Renal pelvis (tissue), 1 donor: ENCODE measurements at regions not wholly inside any gene's neighbourhood (a gene's known extent, or its start where the extent isn't known, plus 50 kb on each side); places are given as distances from the start of the nearest gene placed in this dataset.

Experiments
- DNase-seq: peaks from one replicate; pipeline ENCODE4 v3.0.0-alpha.2; 2013

- DNase-seq: no peak
These were observed 268.4 kb downstream of the GPR37 start for GRCh38 chr7:124497176-124497575.

GRCh38 chr7:124489925-124490324 is 275.7 kb downstream of the GPR37 start:
- DNase-seq: no peak

- DNase-seq: no peak
These were observed 276.3 kb downstream of the GPR37 start for GRCh38 chr7:124489082-124489819.

GRCh38 chr7:124482229-124482628 is 283.4 kb downstream of the GPR37 start:
- no peak for DNase-seq

- no peak for DNase-seq
These were observed 284.7 kb downstream of the GPR37 start for GRCh38 chr7:124480821-124481290.

GRCh38 chr7:124480036-124480820 is 285.4 kb downstream of the GPR37 start:
- no peak for DNase-seq

- DNase-seq: no peak
These were observed 303.3 kb downstream of the GPR37 start for GRCh38 chr7:124462249-124462648.

- no peak for DNase-seq
These were observed 305.0 kb downstream of the GPR37 start for GRCh38 chr7:124460555-124460954.

GRCh38 chr7:124460056-124460450 is 305.5 kb downstream of the GPR37 start:
- no peak for DNase-seq

DNA sequence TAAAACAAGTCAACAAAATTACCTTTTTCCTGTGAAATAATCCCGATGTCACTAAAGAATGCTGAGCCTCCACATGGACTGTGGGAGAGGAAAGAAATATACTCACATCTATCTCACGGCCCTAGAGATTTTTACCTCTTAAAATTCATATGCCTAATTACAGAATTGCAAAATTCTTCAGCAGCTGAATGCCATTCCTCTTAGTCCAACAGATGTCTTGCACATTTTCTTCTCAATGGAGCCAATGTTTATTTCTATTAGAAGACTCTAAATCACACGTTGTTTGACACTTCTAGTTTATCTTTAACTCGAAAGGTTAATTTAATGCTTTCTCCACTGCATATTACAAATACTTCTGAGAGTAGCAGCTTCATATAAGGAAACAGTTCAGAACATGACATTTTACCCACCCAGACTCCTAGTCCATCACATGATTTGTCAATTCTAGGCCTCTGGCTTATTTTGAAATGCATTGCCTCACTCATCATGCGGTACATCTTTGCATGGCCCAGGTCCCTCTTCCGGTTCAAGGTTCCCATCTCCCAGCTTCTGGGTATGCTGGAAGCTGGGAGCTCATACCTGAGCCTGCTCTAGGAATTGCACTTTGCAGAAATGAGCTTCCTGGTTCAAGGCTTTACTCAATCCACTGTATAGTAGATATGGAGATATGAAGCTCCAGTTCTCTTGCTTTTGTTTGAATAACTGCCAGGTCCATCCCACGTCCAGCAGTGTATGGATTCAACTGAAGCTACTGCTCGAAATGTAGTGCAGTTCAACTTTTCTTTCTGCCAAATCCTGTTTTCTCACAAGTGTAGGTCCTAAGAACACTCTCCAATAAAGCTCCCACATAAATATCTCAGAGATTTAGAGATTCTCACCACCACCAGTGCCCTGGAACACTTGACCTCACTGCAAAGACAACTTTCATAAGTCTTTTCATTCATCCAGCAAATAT is 306.2 kb downstream of the GPR37 start:
- DNase-seq: peak; percentile 27

DNA sequence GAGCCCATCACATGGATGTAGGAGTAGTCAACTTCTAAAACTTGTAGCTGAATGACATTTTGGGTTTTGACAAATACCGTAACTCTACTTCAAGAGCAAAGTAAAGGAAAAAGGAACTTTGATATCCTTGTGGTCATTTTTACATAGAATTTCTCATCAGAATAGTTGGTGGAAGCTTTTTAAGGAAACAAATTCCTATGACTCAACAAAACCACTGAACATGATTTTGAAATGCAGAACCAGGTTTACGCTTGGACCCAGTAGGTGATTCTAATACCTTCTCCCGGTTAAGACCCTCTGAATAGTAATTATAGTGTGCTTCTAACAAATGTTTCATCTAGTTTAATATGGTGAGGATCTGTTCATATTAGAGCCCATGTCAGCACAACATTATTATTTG is 307.8 kb downstream of the GPR37 start:
- no peak for DNase-seq

- DNase-seq: no peak
These were observed 309.3 kb downstream of the GPR37 start for GRCh38 chr7:124456286-124456685.

DNA sequence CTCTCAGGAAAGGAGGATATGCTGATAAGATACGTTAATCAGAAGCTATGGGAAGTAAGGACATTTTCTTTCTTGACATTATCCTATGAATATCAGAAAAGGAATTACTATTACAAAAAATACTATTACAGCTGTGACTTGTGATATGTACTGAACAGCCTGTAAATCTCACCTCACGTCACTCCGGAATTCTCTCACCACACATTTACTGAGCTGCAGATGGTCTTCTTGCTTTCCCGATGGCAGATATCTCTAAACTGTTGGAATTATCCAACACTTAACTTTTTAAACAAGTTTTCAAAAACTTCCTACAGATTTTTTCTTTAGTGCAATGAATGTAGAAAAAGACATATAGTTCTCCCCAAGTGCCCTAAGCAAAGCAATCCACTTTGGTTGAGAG is 313.4 kb downstream of the GPR37 start:
- no peak for DNase-seq

DNA sequence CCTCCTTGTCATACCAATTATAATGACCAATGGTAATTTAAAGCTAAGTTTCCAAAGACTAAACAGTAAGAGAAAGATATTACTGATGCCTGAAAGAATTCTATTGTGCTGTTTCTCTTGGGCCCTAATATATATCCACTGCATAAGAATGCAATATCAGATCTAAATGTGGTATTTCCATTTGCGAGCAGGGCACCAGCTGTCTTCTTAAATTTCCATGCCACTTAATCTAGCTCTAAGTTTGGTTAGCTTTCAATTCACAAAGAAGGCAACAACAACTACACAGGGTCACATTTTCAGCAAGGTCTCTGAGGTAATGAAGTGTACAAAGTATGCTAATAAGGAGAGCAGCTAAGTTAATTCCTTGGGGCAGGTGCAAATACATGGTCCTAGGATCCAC is 315.7 kb downstream of the GPR37 start:
- no peak for DNase-seq

DNA sequence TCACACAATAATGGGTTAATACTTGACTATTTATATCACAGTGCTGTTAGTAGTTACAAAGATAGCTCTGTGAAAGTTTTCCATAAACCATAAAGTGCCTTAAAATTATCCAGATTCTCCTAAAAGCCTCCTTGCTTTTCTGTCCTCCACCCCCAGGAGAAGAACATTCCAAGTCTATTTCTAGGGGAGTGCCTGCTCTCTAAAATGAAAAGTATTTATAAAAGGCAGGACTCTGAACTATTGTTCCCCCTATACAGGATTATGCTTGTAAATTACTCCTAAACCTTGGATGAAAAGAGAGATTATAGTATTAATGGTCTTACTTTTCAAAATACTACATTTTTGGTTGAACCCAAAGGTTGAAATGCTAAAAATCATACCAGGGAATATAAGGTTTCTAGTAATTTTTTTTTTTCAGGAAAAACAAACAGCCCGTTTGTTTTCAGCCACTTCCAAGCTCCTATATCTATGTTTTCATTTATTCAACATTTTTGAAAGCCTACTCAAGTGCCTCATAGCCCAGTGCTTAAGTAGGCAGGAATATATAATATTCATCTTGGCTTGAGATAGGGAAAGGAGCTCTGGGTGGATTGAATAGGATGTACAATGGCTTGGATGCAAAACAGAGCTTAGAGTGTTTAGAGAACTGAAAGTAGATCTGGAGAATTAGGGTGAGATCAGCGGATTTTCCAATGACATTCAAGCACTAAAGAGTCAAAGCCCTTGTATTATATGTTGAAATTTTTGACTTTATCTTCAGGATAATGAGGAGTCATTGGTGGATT is 320.7 kb downstream of the GPR37 start:
- no peak for DNase-seq

DNA sequence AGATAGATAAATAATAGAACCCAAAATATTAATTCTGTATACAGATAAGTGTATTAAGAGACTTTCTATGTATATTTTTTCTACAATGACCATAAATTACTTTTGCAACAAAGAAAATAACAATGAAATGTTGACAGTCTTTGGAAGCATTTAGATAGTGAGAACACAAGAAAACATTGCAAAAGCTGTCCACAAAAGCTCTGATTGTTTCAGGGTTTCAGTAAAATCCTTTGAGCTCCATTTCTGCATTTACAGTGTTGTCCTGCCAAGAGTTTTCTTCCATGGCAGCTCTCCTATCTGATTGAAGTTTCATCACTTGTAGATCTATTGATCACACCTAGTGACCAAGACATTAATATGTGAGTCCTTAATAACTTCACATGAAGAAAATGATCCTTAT is 321.8 kb downstream of the GPR37 start:
- DNase-seq: no peak

DNA sequence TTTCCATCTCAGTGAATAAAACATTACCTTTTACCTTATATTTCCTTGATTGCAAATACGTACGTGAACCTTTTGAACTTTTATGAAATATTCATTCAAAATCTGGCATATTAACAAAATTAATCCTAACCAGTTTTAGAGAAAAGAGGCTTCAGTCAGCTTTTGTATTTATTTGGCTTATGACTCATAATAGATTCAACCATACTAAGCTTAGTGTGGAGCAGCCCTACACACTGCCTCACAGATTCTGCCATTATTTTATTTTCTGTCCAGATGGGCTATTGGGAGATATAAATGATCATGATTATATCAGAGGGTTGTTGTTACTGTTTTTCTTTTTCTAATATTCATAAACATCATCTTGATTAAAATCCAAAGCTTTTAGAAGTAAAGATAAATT is 325.5 kb downstream of the GPR37 start:
- DNase-seq: no peak

DNA sequence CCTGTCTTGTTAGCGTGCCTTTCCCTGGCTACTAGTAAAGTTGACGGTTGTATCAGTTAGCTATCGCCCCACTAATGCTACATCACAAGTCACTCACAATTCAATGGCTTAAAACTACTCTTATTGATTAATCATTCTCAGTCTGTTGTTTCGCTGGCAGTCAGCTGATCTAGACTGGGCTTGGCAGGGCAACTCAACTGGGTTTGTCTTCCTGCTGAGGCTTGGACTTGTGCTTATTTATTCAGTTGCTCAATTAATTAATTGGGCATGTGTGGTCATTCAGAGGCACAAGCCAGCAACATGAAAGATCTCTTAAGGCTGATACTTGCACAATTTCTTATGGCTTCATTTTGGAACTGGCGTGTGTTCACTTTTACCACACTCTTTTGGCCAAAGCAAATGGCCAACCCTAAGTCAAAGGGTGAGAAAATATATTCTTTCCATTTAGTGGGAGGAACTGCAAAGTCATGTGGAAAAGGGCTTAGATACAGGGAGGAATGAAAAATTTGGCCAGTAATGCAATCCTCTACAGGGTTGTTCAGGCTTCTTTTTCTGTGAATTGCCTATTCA is 333.5 kb downstream of the GPR37 start:
- no peak for DNase-seq

DNA sequence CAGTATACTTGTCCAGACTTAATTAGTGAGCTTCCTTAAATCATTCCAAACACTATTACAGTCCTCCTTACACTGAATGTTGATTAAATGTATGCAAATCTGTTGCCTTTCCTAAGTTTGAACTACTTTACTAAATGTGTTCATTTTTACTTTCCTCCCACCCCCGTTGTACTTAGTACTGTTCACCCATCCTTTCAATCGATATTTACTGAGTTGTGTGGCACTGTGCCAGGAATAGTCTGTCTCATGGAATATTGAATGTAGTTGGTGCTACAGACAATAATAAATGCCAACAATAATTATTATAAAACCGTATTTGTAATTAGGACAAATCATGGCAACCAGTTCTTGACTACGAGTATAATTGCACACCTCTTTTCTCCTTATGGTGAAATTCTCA is 335.7 kb downstream of the GPR37 start:
- no peak for DNase-seq

GRCh38 chr7:124428781-124429180 is 336.8 kb downstream of the GPR37 start:
- DNase-seq: no peak

- DNase-seq: no peak
These were observed 339.0 kb downstream of the GPR37 start for GRCh38 chr7:124426621-124427020.
